ENCODE measurements at regions not wholly inside any gene's neighbourhood (a gene's known extent, or its start where the extent isn't known, plus 50 kb on each side); places are given as distances from the start of the nearest gene placed in this dataset.

DNA sequence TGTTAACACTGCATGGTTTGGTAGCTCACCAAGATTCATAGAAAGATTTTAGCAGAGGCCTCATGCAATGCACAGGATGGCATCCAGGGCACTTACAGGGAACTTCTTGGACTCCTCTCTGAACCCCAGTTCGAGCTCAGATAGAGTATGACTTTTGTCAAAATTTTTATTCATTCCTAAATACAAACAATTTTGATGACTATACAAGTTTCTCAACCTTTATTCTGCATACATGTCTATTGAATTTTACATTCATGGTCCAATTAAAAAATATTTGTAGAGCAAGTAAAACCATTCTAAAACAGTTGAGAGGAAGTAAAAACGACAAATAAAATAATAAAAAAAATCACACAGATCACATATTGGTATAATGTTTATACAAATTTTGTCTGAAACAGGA is 219.0 kb upstream of the MAN1A1 start:
- TF ChIP-seq TAF1 (IDR thresholded peaks at IDR 0.05; ENCODE audit: borderline replicate concordance, insufficient read depth, low read length) (no peak), SIN3A (IDR thresholded peaks at IDR 0.05; ENCODE audit: borderline replicate concordance, insufficient read depth, low read length) (no peak), FOXP2 (optimal IDR thresholded peaks at IDR 0.05; ENCODE audit: borderline replicate concordance, extremely low read depth, extremely low read length, insufficient read depth) (no peak), POLR2AphosphoS5 (IDR thresholded peaks at IDR 0.05; ENCODE audit: low read depth, low read length) (no peak)
- TF ChIP-seq, protein P1, sequence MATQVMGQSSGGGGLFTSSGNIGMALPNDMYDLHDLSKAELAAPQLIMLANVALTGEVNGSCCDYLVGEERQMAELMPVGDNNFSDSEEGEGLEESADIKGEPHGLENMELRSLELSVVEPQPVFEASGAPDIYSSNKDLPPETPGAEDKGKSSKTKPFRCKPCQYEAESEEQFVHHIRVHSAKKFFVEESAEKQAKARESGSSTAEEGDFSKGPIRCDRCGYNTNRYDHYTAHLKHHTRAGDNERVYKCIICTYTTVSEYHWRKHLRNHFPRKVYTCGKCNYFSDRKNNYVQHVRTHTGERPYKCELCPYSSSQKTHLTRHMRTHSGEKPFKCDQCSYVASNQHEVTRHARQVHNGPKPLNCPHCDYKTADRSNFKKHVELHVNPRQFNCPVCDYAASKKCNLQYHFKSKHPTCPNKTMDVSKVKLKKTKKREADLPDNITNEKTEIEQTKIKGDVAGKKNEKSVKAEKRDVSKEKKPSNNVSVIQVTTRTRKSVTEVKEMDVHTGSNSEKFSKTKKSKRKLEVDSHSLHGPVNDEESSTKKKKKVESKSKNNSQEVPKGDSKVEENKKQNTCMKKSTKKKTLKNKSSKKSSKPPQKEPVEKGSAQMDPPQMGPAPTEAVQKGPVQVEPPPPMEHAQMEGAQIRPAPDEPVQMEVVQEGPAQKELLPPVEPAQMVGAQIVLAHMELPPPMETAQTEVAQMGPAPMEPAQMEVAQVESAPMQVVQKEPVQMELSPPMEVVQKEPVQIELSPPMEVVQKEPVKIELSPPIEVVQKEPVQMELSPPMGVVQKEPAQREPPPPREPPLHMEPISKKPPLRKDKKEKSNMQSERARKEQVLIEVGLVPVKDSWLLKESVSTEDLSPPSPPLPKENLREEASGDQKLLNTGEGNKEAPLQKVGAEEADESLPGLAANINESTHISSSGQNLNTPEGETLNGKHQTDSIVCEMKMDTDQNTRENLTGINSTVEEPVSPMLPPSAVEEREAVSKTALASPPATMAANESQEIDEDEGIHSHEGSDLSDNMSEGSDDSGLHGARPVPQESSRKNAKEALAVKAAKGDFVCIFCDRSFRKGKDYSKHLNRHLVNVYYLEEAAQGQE (IDR thresholded peaks at IDR 0.05; ENCODE audit: insufficient read depth in 1 of 2, low read depth in 2 of 2, low read length in 2 of 2) = no peak

DNA sequence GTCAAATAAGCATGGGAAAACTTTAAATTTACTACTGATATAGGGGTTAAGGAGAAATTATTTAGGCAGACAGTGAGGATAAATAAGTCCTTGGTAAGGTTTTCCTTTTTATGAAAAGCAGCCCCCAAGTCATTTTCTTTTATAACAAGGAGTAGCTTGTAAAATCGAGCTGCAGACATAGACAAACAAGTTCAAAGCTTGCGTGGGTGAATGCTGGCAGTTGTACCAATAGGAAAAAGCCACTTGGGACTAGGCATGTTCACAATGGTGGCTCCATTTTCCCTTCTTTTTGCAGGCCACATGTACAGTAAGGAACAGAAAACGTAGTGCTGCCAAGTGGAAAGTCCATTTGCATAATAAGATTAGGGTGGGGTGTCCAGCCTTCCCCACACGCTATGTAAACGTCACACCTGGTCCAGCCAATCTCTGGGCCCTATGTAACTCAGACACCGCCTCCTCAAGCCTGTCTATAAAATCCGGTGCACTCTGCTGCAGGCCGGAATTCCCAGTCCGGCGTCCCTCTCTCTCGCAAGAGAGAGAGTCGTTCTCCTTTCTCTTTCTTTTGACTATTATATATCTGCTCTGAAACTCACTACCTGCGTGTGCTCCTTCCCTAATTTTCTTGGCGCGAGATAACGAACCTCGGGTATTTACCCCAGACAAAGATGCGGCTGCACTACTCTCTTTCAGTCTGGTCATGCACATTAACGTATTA is 217.1 kb upstream of the MAN1A1 start:
- no peak for TF ChIP-seq FOXP2 (optimal IDR thresholded peaks at IDR 0.05; ENCODE audit: borderline replicate concordance, extremely low read depth, extremely low read length, insufficient read depth)
- no peak for TF ChIP-seq TAF1 (IDR thresholded peaks at IDR 0.05; ENCODE audit: borderline replicate concordance, insufficient read depth, low read length)
- no peak for TF ChIP-seq SIN3A (IDR thresholded peaks at IDR 0.05; ENCODE audit: borderline replicate concordance, insufficient read depth, low read length)
- TF ChIP-seq, protein P1 (IDR thresholded peaks at IDR 0.05; ENCODE audit: insufficient read depth in 1 of 2, low read depth in 2 of 2, low read length in 2 of 2) = no peak
- TF ChIP-seq POLR2AphosphoS5 (IDR thresholded peaks at IDR 0.05; ENCODE audit: low read depth, low read length) = no peak

DNA sequence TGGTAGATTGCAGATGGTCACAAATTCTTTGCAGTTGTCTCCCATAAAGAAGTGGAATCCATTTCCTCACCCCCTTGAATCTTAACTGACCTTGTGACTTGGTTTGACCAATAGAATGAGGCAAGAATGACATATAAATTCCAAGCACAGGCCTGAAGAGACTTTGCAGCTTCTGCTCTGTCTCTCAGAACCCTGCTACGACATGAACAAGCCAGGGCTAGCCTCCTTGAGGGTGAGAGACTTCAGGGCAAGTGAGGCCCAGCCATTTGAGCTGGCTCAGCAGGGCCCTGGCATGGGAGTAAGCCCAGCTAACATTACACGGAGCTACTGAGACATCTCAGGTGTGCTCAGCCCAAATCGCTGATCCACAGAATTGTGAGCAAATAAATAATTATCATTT is 216.3 kb upstream of the MAN1A1 start:
- TF ChIP-seq SIN3A (IDR thresholded peaks at IDR 0.05; ENCODE audit: borderline replicate concordance, insufficient read depth, low read length) (no peak), POLR2AphosphoS5 (IDR thresholded peaks at IDR 0.05; ENCODE audit: low read depth, low read length) (no peak), TAF1 (IDR thresholded peaks at IDR 0.05; ENCODE audit: borderline replicate concordance, insufficient read depth, low read length) (no peak), FOXP2 (optimal IDR thresholded peaks at IDR 0.05; ENCODE audit: borderline replicate concordance, extremely low read depth, extremely low read length, insufficient read depth) (no peak)
- TF ChIP-seq, protein P1 (IDR thresholded peaks at IDR 0.05; ENCODE audit: insufficient read depth in 1 of 2, low read depth in 2 of 2, low read length in 2 of 2) = no peak

DNA sequence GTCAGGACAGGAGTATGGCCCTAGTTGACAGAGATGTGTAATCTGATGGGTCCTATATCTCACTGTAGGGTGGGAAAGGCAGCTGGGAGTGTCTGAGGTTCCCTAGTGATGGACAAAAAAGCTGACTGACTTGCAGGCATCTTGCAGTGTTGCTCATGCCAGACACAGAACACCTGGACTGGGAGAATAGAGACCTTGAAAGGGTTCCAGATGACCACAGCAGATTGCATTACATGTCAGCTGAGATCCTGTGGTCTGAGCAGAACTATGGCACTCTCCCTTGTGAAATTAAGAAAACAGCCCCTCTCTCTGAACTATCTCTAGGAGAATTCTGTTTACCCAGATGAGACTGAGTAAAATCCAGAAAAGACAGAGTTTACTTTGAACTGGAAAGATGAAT is 212.6 kb upstream of the MAN1A1 start:
- TF ChIP-seq FOXP2 (optimal IDR thresholded peaks at IDR 0.05; ENCODE audit: borderline replicate concordance, extremely low read depth, extremely low read length, insufficient read depth) (no peak), SIN3A (IDR thresholded peaks at IDR 0.05; ENCODE audit: borderline replicate concordance, insufficient read depth, low read length) (no peak), TAF1 (IDR thresholded peaks at IDR 0.05; ENCODE audit: borderline replicate concordance, insufficient read depth, low read length) (no peak), POLR2AphosphoS5 (IDR thresholded peaks at IDR 0.05; ENCODE audit: low read depth, low read length) (no peak)
- TF ChIP-seq, protein P1 (IDR thresholded peaks at IDR 0.05; ENCODE audit: insufficient read depth in 1 of 2, low read depth in 2 of 2, low read length in 2 of 2) = no peak

Data from PFSK-1 (cell line).